ENCODE measurements at regions not wholly inside any gene's neighbourhood (a gene's known extent, or its start where the extent isn't known, plus 50 kb on each side); places are given as distances from the start of the nearest gene placed in this dataset.

GRCh38 chr4:138567696-138568095 is 325.5 kb upstream of the SLC7A11 start:
- TF ChIP-seq, protein P1, sequence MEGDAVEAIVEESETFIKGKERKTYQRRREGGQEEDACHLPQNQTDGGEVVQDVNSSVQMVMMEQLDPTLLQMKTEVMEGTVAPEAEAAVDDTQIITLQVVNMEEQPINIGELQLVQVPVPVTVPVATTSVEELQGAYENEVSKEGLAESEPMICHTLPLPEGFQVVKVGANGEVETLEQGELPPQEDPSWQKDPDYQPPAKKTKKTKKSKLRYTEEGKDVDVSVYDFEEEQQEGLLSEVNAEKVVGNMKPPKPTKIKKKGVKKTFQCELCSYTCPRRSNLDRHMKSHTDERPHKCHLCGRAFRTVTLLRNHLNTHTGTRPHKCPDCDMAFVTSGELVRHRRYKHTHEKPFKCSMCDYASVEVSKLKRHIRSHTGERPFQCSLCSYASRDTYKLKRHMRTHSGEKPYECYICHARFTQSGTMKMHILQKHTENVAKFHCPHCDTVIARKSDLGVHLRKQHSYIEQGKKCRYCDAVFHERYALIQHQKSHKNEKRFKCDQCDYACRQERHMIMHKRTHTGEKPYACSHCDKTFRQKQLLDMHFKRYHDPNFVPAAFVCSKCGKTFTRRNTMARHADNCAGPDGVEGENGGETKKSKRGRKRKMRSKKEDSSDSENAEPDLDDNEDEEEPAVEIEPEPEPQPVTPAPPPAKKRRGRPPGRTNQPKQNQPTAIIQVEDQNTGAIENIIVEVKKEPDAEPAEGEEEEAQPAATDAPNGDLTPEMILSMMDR (IDR thresholded peaks at IDR 0.05): no peak
- no peak for TF ChIP-seq POLR2A (IDR thresholded peaks at IDR 0.05)

Data from esophagus squamous epithelium (tissue), 4 donors.